Upper lobe of left lung (tissue), 6 donors: ENCODE measurements at regions not wholly inside any gene's neighbourhood (a gene's known extent, or its start where the extent isn't known, plus 50 kb on each side); places are given as distances from the start of the nearest gene placed in this dataset.

Source experiments
- ATAC-seq, 2 donors: fragments of 200-7000 bp; cut with Tn5 transposase; one replicate each; pipeline ENCODE4 v1.9.1; 2022; ENCODE audit warnings: mild to moderate bottlenecking in 2 of 2, moderate library complexity in 2 of 2; ENCODE audit not compliant: low FRiP score in 2 of 2
- DNase-seq, 2 donors: peaks; one replicate each; pipeline ENCODE4 v3.0.0-alpha.2; 2019 to 2020
- H3K27ac ChIP-seq, 4 donors: fragments of 200-600 bp; sonication (generic); one replicate each; pipeline ENCODE4 v1.5.1; 2016 to 2019
- H3K27me3 ChIP-seq, 4 donors: fragments of 200-600 bp; sonication (generic); one replicate each; pipeline ENCODE4 v1.5.1; 2017 to 2019
- H3K36me3 ChIP-seq, 4 donors: fragments of 200-600 bp; sonication (generic); one replicate each; pipeline ENCODE4 v1.5.1; 2016 to 2019
- H3K4me1 ChIP-seq, 4 donors: fragments of 200-600 bp; sonication (generic); one replicate each; pipeline ENCODE4 v1.5.1; 2018 to 2019
- H3K4me3 ChIP-seq, 4 donors: fragments of 200-600 bp; sonication (generic); one replicate each; pipeline ENCODE4 v1.5.1; 2017 to 2019; ENCODE audit warnings: mild to moderate bottlenecking in 2 of 4, moderate library complexity in 1 of 4
- H3K9me3 ChIP-seq, 4 donors: fragments of 200-600 bp; sonication (generic); one replicate each; pipeline ENCODE4 v1.5.1; 2018 to 2019
- EP300 ChIP-seq, 4 donors: sonication (generic); formaldehyde crosslinking; IDR thresholded peaks; one replicate each; pipeline ENCODE4 v1.5.1; 2017; ENCODE audit warnings: antibody characterized with exemption in 4 of 4, control low read depth in 2 of 4
- POLR2A ChIP-seq, 4 donors: fragments of 450-650 bp; IDR thresholded peaks; one replicate each; pipeline ENCODE4 v1.5.1; 2016 to 2017; ENCODE audit warnings: antibody characterized with exemption in 4 of 4, mild to moderate bottlenecking in 2 of 4
- POLR2AphosphoS5 ChIP-seq, 2 donors: sonication (generic); formaldehyde crosslinking; IDR thresholded peaks; one replicate each; pipeline ENCODE4 v1.5.1; 2017; ENCODE audit warnings: antibody characterized with exemption in 2 of 2
- WGBS, 2 donors: methylation state at CpG; one replicate each; pipeline ENCODE4 v1.1.5; 2017 to 2018; 5-methylcytosine and 5-hydroxymethylcytosine counted together
- TF ChIP-seq, protein P1 (sequence below), 6 experiments: fragments of 450-650 bp in 4 of 6; fragments of 200-600 bp in 2 of 6; sonication (generic) in 2 of 6; IDR thresholded peaks; one replicate each; pipeline ENCODE4 v1.5.1; 2016 to 2019; ENCODE audit warnings: antibody characterized with exemption in 6 of 6
- donor health status: DM: no; HTN: no; CAD: no; lungs with moderate emphysema.
- donor health status: DM: no; HTN: yes; CAD: no; lungs with severe emphysema.

DNA sequence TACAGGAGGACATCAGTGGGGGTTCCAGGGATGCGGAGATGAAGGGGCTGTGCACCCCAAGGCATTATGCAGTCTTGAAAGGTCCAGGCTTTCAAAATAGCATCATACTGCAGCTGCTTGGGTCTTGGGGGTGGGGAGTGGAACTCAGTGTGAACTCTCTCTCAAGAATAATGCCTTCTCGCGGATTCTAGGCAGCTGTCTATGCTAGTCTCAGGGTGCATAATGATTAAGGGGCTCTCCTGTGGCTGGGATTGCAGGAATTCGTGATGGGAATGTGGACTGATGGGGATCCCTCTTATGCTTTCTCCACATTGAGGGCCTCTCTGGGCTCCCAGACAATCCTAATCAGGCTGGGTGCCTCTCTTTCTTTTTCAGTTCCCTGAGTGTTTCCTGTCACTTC is 172.2 kb upstream of the ARHGAP24 start:
- WGBS, 2 donors, result 76 to 82% methylated on average over 4 of the region's 4 CpGs
- no peaks in the 10 kb centered on the region for H3K36me3 ChIP-seq
- no peak for ATAC-seq
- H3K4me3 ChIP-seq, result no peak overlapping the region
- H3K4me1 ChIP-seq, result no peaks in the 10 kb centered on the region
- no peaks in the 10 kb centered on the region for H3K27me3 ChIP-seq
- no peak for DNase-seq
- H3K27ac ChIP-seq, result no peak overlapping the region
- TF ChIP-seq, protein P1, sequence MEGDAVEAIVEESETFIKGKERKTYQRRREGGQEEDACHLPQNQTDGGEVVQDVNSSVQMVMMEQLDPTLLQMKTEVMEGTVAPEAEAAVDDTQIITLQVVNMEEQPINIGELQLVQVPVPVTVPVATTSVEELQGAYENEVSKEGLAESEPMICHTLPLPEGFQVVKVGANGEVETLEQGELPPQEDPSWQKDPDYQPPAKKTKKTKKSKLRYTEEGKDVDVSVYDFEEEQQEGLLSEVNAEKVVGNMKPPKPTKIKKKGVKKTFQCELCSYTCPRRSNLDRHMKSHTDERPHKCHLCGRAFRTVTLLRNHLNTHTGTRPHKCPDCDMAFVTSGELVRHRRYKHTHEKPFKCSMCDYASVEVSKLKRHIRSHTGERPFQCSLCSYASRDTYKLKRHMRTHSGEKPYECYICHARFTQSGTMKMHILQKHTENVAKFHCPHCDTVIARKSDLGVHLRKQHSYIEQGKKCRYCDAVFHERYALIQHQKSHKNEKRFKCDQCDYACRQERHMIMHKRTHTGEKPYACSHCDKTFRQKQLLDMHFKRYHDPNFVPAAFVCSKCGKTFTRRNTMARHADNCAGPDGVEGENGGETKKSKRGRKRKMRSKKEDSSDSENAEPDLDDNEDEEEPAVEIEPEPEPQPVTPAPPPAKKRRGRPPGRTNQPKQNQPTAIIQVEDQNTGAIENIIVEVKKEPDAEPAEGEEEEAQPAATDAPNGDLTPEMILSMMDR (IDR thresholded peaks at IDR 0.05), result no peak
- TF ChIP-seq EP300 (IDR thresholded peaks at IDR 0.05) (no peak), POLR2AphosphoS5 (IDR thresholded peaks at IDR 0.05) (no peak), POLR2A (IDR thresholded peaks at IDR 0.05) (no peak)
- H3K9me3 ChIP-seq, result no peaks in the 10 kb centered on the region

GRCh38 chr4:85318415-85318814 is 156.5 kb upstream of the ARHGAP24 start:
- H3K27ac ChIP-seq, result no peak overlapping the region
- no peak for DNase-seq
- H3K4me1 ChIP-seq, result no peaks in the 10 kb centered on the region
- no peak overlapping the region for H3K4me3 ChIP-seq
- H3K9me3 ChIP-seq, result peaks cover 0 to 13% (median 2%) of the 10 kb centered on the region in 4 donors
- no peaks in the 10 kb centered on the region for H3K36me3 ChIP-seq
- no peak for TF ChIP-seq POLR2A (IDR thresholded peaks at IDR 0.05)
- TF ChIP-seq, protein P1 (IDR thresholded peaks at IDR 0.05), result no peak
- TF ChIP-seq EP300 (IDR thresholded peaks at IDR 0.05), result no peak
- ATAC-seq, result no peak
- no peaks in the 10 kb centered on the region for H3K27me3 ChIP-seq

DNA sequence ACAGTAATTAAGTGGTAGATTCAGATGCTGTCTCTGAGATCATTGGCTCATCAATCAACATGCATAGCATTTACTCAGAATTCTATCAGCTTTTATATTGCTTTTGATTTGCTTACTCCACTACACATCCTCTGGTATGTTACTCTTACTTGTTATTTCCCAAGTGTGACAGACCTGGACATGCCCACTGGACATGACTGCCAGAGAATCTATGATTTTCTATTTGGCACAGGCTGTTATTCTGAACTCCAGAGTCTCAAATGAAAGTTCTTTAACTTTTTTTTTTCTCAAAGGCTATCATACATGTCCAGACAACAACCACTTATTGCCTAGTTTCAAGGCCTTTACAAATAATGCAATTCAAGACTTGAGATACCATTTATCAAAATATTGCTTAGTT is 116.1 kb upstream of the ARHGAP24 start:
- H3K4me1 ChIP-seq, result no peaks in the 10 kb centered on the region
- no peak for ATAC-seq
- H3K36me3 ChIP-seq, result no peaks in the 10 kb centered on the region
- H3K27me3 ChIP-seq, result no peaks in the 10 kb centered on the region
- DNase-seq, result no peak
- H3K9me3 ChIP-seq, result peaks cover 0 to 5% (median 0%) of the 10 kb centered on the region in 4 donors
- no peak for TF ChIP-seq POLR2A (IDR thresholded peaks at IDR 0.05)
- TF ChIP-seq EP300 (IDR thresholded peaks at IDR 0.05), result no peak
- no peak for TF ChIP-seq POLR2AphosphoS5 (IDR thresholded peaks at IDR 0.05)
- TF ChIP-seq, protein P1 (IDR thresholded peaks at IDR 0.05), result no peak
- no peak overlapping the region for H3K4me3 ChIP-seq
- H3K27ac ChIP-seq, result no peak overlapping the region

- ATAC-seq (no peak), DNase-seq (no peak)
- no peaks in the 10 kb centered on the region for H3K27me3 ChIP-seq
- H3K9me3 ChIP-seq, result peaks cover 0 to 5% (median 0%) of the 10 kb centered on the region in 4 donors
- 74 to 84% methylated on average over 2 of the region's 2 CpGs for WGBS, 2 donors
- no peak for TF ChIP-seq EP300 (IDR thresholded peaks at IDR 0.05)
- TF ChIP-seq, protein P1 (IDR thresholded peaks at IDR 0.05), result no peak
- no peaks in the 10 kb centered on the region for H3K36me3 ChIP-seq
- H3K4me3 ChIP-seq, result no peak overlapping the region
- H3K27ac ChIP-seq, result no peak overlapping the region
- peaks cover 0 to 3% (median 0%) of the 10 kb centered on the region in 4 donors for H3K4me1 ChIP-seq
These were observed 112.4 kb upstream of the ARHGAP24 start for GRCh38 chr4:85362550-85362949.

DNA sequence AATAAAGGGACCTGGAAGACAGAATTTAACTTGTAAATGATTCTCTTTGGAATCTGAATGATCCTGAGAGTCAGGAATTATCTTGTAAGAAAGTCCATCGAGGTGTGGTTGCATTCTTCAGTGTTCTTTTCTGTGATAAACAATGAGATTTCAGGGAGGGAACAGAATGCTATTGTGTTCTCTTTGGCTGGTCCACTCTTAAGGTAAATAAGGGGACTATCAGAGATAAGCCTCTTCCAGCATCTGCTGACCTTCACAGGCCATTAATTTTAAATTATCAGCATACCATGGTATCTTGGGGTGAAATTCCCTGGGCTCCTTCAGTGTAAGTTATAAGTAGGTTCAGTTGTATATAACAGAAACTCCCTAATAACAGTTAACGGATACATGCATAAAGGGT is 107.1 kb upstream of the ARHGAP24 start:
- peaks cover 0 to 3% (median 0%) of the 10 kb centered on the region in 4 donors for H3K4me1 ChIP-seq
- H3K27me3 ChIP-seq, result no peaks in the 10 kb centered on the region
- TF ChIP-seq, protein P1 (IDR thresholded peaks at IDR 0.05), result no peak
- TF ChIP-seq POLR2AphosphoS5 (IDR thresholded peaks at IDR 0.05), result no peak
- TF ChIP-seq POLR2A (IDR thresholded peaks at IDR 0.05), result no peak
- TF ChIP-seq EP300 (IDR thresholded peaks at IDR 0.05), result no peak
- H3K36me3 ChIP-seq, result no peaks in the 10 kb centered on the region
- no peak overlapping the region for H3K4me3 ChIP-seq
- WGBS, 2 donors, result 57 to 61% methylated on average over 2 of the region's 2 CpGs
- no peak overlapping the region for H3K27ac ChIP-seq
- no peaks in the 10 kb centered on the region for H3K9me3 ChIP-seq
- DNase-seq (no peak), ATAC-seq (no peak)
